COLO829 (cell line): ENCODE measurements at regions not wholly inside any gene's neighbourhood (a gene's known extent, or its start where the extent isn't known, plus 50 kb on each side); places are given as distances from the start of the nearest gene placed in this dataset.
A peak's percentile ranks its signal among the peaks of the same experiment; 100 is the strongest.

Experiments used
- DNase-seq: peaks from one replicate; pipeline ENCODE4 v3.0.0; 2012; ENCODE audit warnings: low spot score

DNA sequence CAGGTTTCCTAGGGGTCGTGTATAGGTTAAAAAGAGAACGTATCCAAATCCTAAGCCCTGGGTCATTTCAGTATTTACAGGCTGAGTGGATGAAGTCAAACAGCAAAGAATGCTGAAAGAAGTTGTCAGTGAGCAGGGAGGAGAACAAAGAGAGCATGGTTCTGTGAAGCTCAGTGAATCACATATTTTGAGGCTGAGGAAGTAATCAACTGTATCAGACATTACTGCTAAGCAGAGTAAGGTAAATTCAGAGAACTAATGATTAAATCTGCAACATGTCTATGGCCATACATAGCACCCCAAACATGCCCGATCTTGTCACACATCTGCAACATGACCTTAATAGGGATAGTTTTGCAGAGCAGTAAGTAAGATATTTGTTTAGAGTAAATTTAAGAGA, 1130.3 kb downstream of the RAPGEF2 start:
- DNase-seq = peak; percentile 58

DNA sequence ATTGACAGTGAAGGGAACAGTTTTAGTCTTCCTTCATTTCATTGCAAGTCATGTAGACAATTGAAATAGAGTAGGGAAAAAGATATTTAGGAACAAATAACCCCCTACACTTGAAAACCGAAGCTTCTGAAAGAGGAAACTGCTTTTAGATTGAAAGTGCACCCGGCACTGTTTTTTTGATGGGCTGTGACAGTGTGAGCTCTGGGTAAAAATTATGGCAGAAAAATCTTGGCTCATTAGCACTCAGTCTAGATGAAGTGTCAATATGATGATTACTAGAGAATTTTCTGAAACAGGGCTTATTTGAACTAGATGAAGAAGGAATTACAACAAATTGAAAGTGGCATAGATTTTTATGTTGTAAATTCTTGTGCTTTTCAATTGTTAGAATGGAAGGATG, 1132.4 kb downstream of the RAPGEF2 start:
- DNase-seq = no peak

- DNase-seq = no peak
Measured at GRCh38 chr4:160235771-160236170, 1132.9 kb downstream of the RAPGEF2 start.

GRCh38 chr4:160238790-160239189, 1135.9 kb downstream of the RAPGEF2 start:
- DNase-seq = no peak

DNA sequence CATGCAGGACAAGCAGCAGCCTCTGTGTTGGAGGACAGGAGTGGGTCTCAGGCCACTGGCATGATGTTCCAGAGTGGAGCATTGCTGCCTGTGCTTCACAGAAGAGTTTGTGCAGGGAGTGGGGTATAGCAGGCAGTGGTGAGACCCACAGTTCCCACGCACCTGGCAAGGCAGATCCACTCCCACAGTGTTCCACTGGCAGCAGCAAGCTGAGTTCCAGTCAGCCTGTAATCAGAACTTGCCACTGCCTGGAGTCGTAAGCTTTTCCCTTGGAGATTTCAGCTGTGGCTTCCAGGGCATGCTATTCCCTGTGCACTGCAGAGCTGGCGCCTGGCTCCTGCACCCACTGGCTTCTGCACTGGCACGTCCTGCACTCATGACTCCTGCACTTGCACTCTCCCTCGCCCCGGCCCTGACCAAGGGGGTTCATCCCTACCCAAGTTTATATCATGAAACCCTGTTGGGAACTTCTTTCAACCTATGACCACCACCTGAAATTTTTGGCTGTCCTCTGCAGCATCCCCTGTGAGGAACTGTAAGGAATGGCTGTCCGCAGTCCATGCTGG, 1144.3 kb downstream of the RAPGEF2 start:
- DNase-seq = no peak

- no peak for DNase-seq
Measured at GRCh38 chr4:160251522-160252170, 1148.8 kb downstream of the RAPGEF2 start.

DNA sequence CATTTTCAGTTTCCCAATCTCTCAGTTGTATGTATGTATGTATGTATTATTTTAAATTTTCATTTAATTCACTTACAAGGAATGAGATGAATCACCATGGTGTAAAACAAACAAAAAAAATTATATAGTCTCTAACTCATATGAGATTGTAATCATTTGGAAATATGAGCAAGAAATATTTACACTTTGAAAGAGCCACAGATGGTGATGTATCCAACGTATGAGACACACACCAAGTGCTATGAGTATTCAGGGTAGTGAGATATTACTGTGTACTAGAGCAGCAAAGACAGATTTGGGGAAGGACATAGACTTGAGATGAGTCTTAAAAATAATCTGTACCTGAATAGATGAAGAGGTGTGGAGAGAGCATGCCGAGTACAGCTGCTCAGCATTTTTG, 1154.4 kb downstream of the RAPGEF2 start:
- no peak for DNase-seq

DNA sequence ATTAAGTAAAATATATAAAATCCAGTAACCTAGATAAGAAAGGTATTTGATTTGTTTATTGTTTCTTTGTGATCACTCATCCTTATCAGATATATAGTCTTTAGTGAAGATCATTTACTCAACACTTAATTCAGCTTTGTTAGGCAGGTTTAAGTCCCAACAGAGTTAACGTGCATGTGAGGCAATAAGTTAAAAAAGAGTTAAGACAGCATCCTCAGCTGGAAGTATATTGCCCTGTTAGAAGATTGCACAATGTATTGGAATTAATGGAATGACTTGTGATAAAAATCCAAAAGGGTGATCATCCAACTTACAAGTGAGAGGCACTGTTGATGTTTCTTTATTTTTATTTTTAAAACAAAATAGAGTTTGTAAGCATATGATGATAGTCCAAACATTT, 1162.1 kb downstream of the RAPGEF2 start:
- DNase-seq = no peak

DNA sequence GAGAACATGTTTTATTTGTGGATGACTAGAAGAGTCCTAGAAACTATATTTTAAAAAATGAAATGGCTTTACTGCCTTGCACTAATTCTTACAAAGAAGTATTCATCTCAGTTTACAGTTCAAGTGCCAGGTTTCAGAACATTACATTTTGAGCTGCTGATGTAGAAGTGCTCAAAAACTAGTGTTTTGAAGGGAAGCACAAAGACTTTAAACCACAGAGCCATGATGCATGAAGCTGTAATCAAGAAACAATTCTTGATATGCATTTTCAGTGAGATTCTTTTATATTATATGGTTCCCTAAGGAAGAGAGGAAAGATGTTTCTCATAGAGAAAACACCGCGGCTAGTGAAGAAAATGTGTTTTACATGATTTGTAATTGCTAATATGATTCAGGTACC, 1163.0 kb downstream of the RAPGEF2 start:
- DNase-seq = no peak

DNA sequence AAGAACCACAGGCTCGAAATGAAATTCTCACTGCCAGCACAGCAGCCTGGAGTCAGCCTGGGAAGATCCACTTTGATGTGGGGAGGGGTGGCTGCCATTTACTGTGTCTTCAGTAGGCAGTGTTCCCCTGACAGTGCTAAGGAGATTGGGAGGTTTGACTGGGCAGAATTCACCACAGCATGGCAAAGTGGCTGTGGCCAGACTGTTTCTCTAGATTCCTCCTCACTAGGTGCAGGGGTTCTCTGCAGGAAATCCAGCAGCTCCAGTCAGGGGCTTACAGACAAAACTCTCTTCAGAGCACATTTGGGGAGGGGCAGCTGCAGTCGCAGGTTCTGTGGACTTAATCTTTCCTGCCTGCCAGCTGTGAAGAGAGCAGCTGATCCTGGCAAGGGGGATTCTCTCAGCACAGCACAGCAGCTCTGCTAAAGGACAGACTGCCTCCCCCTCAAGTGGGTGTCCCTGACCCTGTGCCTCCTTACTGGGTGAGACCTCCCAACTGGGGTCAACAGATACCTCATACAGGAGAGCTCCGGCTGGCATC, 1174.0 kb downstream of the RAPGEF2 start:
- DNase-seq = no peak

GRCh38 chr4:160283081-160283480, 1180.2 kb downstream of the RAPGEF2 start:
- DNase-seq = no peak

- DNase-seq = no peak
Measured at GRCh38 chr4:160284516-160284915, 1181.6 kb downstream of the RAPGEF2 start.

GRCh38 chr4:160286051-160286450, 1183.2 kb downstream of the RAPGEF2 start:
- DNase-seq = no peak

DNA sequence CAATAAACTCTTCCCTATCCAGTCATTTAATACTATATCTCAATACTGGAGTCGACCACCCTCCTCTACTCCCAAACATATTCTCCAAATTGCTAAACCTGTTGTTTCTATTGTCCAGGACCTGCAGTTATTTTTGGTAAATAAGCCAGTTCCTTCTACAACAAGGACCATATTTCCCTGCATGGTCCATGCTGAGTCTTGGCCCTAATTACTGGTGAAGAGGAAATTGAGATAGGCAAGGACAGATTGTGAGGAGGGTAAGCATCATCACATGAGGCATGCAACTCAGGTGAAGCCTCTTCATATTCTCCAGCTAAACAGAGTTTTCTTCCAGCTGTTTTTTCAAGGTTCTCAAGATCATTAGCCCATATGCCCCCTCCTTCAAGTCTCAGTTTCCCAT, 1193.6 kb downstream of the RAPGEF2 start:
- DNase-seq = no peak

DNA sequence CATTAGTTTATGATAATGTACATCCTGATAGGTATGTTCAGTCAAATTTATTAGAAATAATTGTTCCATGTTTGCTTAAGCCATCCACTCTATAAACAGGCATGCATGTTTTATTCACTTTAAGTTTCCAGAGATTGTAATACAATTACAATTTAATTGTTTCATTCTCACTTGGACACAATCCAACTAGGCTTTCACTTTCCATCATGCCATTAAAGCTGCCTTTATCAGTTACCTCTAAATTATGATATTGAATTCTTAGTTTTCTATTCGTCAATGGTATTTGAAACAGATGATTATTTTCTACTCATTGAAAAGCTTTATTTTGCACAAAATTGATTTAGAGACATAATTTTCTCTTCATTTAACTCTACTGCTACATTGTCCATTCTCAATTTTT, 1196.3 kb downstream of the RAPGEF2 start:
- no peak for DNase-seq

DNA sequence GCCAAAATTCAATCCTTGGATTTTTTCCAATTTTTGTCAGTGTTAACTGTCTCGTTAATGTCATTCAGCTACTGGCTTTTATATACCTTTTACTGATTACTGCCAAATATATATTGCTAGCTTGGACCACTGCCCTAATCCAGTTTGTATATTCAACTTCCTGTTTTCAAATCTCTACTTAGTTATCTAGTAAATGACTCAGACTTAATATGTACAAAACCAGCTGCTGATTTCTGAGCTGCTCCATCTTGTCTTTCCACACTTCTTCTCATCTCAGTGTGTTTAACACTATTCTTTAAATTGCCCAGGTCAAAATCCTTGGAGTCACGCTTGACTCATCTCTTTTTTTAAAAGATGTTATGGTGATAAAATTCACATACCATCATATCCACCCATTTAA, 1196.7 kb downstream of the RAPGEF2 start:
- no peak for DNase-seq

DNA sequence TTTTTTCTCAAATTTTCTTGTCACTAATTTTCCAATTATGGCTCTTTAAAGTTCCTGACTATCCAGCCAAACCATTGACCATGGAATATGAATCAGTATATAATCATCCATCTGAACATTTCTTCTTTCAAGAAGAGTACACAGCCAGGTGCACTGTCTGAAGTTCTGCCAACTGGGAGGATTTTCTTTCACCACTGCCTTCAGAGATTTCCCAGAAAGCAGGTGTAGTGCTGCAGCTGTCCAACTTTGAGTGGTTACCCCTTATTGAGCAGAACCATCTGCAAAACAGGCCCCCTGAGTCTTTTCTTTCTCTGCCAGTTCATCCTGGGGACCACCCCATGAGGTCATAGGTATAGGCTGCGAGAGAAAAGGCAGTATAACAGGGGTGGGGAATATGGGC, 1213.2 kb downstream of the RAPGEF2 start:
- no peak for DNase-seq

DNA sequence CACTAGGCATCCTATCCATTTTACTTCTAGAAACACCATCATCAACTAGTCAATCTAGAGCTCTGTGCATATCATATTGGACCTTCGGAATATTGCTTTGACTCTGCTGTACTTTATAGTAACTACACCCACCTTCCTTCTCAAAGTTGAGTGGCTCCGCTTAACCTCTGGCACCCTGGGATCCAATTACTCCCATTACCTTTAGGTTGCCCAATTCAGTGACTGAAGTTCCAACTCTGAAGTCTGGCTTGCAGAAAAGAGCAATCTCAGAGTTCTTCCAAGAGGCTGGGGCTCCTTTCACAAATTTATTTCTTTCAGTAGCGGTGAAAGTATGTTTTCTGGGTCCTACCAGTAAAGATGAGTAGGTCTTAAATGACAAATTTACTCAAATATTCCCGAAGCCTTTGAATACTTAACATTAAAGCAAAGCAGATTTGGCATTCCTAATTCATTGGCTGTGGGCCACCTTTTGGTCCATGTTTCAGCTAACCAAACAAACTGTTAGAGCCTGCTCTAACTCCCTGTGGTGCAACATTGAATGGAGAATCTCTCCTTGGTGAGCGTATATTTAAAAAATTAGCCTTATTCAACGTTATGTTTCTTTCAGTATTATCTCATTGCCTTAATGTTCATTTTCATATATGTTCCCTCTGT, 1215.8 kb downstream of the RAPGEF2 start:
- peak; percentile 27 for DNase-seq

GRCh38 chr4:160319221-160319867, 1216.5 kb downstream of the RAPGEF2 start:
- DNase-seq = peak; percentile 96

GRCh38 chr4:160319868-160320260, 1217.0 kb downstream of the RAPGEF2 start:
- DNase-seq = no peak

DNA sequence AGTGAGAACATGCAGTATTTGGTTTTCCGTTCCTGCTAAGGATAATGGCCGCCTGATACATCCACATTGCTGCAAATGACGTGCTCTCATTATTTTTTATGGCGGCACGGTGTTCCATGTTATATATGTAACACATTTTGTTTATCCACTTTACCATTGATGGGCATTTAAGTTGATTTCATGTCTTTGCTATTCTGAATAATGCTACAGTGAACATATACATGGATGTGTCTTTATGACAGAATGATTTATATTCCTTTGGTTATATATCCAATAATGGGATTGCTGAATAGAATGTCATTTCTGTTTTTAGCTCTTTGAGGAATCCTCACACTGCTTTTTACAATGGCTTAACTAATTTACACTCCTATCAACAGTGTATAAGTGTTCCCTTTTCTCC, 1223.2 kb downstream of the RAPGEF2 start:
- DNase-seq = no peak

- DNase-seq = no peak
Measured at GRCh38 chr4:160347197-160347596, 1244.3 kb downstream of the RAPGEF2 start.

DNA sequence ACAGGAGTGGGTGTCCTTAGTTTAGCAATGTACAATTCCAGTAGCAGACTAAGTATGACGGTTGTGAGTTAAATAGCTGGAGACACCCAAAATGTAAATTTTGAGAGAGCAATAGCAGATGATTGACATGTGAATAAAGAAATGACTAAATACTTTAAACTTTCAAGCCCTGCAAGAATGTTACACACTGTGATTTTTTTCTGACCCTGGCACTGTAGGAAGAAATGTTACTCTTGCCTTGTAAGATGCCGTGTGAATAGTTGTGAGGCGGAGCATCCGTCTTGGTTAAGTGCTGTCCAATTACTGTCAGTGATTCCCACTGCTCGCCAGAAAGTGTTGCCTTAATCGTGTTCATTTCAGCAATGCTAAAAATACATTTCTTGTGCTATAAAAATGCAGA, 1248.1 kb downstream of the RAPGEF2 start:
- no peak for DNase-seq
